HCT116 (cell line): ENCODE measurements at regions not wholly inside any gene's neighbourhood (a gene's known extent, or its start where the extent isn't known, plus 50 kb on each side); places are given as distances from the start of the nearest gene placed in this dataset.

Source experiments
- ATAC-seq: fragments of 200-7000 bp; cut with Tn5 transposase; 2 replicates; pipeline ENCODE4 v1.9.1; 2020; ENCODE audit warnings: mild to moderate bottlenecking, moderate library complexity
- BruUV-seq: library from RNA; stranded (reverse); fragments of 400-500 nt; replicated peaks from 2 replicates; lab custom pipeline; 2021; lab: Mats Ljungman, UMichigan
- CTCF ChIA-PET: fragments of 300-600 bp; sonication (Branson Sonifier 250); formaldehyde crosslinking; loops from one replicate; lab custom pipeline; 2021; ENCODE audit warnings: antibody characterized with exemption; lab: Charles Lee
- POLR2A ChIA-PET: fragments of 300-600, 350-600 bp; sonication (Branson Sonifier 250); formaldehyde crosslinking; loops from one replicate; lab custom pipeline; 2021; ENCODE audit warnings: antibody characterized with exemption; lab: Charles Lee
- RAD21 ChIA-PET, 2 experiments: fragments of 300-600 bp; sonication (Branson Sonifier 250); formaldehyde crosslinking; loops; one replicate each; lab custom pipeline; 2023; ENCODE audit warnings: low total read pairs in 2 of 2; ENCODE audit not compliant: uncharacterized antibody in 2 of 2, unreplicated experiment in 2 of 2, low non-redundant PET in 1 of 2; lab: Charles Lee
- DNase-seq: peaks from one replicate; pipeline ENCODE4 v3.0.0-alpha.2; 2010; ENCODE audit warnings: low read depth, low spot score
- H2AFZ ChIP-seq: fragments of 200-600 bp; shearing (Covaris generic), sonication (generic); 2 replicates; pipeline ENCODE4 v1.6.1; 2017; ENCODE audit warnings: low read depth, mixed run types, mixed read lengths, antibody characterized with exemption, low read length; ENCODE audit not compliant: poor library complexity, severe bottlenecking
- H3K27ac ChIP-seq: 2 replicates; pipeline ENCODE4 v1.5.1; 2012; ENCODE audit warnings: low read depth, low read length
- H3K27me3 ChIP-seq: fragments of 200-600 bp; sonication (generic); 2 replicates; pipeline ENCODE4 v1.6.1; 2016; ENCODE audit warnings: mixed run types, low read length, mixed read lengths; ENCODE audit not compliant: insufficient read depth
- H3K36me3 ChIP-seq, 2 experiments: fragments of 200-500 bp in 1 of 2; fragments of 200-600 bp in 1 of 2; sonication (Bioruptor generic) in 1 of 2; sonication (generic) in 1 of 2; 2 replicates each; pipeline versions ENCODE4 v1.5.1 to v1.6.1; 2014 to 2016; ENCODE audit warnings: low read length in 2 of 2, inconsistent platforms in 1 of 2, mixed read lengths in 1 of 2, mixed run types in 1 of 2; ENCODE audit not compliant: insufficient read depth in 2 of 2, control insufficient read depth in 1 of 2
- H3K4me1 ChIP-seq, 2 experiments: fragments of 200-600 bp in 1 of 2; sonication (generic) in 1 of 2; 2 replicates each; pipeline versions ENCODE4 v1.5.1 to v1.6.1; 2012 to 2017; ENCODE audit warnings: low read length in 2 of 2, inconsistent platforms in 1 of 2, mild to moderate bottlenecking in 1 of 2, mixed read lengths in 1 of 2, mixed run types in 1 of 2, moderate library complexity in 1 of 2; ENCODE audit not compliant: insufficient read depth in 2 of 2, control insufficient read depth in 1 of 2
- H3K4me2 ChIP-seq: fragments of 200-600 bp; sonication (generic); 2 replicates; pipeline ENCODE4 v1.6.1; 2017; ENCODE audit warnings: mixed run types, low read length, mixed read lengths
- H3K4me3 ChIP-seq, 2 experiments: fragments of 200-600 bp in 1 of 2; sonication (generic) in 1 of 2; replicated peaks in 1 of 2; 2 replicates each; pipeline ENCODE4 v1.5.1; 2011 to 2016; ENCODE audit warnings: low read length in 2 of 2, control low read depth in 1 of 2, low read depth in 1 of 2, mild to moderate bottlenecking in 1 of 2, mixed read lengths in 1 of 2, mixed run types in 1 of 2
- H3K79me2 ChIP-seq: fragments of 200-600 bp; sonication (generic); 2 replicates; pipeline ENCODE4 v1.6.1; 2017; ENCODE audit warnings: mild to moderate bottlenecking, mixed run types, low read length, moderate library complexity, mixed read lengths; ENCODE audit not compliant: insufficient read depth
- H3K9ac ChIP-seq: fragments of 200-600 bp; sonication (generic); 2 replicates; pipeline ENCODE4 v1.6.1; 2016; ENCODE audit warnings: low read length, mixed read lengths
- H3K9me2 ChIP-seq: fragments of 200-600 bp; sonication (generic), shearing (Covaris generic); 2 replicates; pipeline ENCODE4 v1.6.1; 2017; ENCODE audit warnings: mixed run types, mild to moderate bottlenecking, moderate library complexity; ENCODE audit not compliant: insufficient read depth
- H3K9me3 ChIP-seq, 2 experiments: fragments of 200-500 bp in 1 of 2; fragments of 200-600 bp in 1 of 2; sonication (Bioruptor generic) in 1 of 2; sonication (generic) in 1 of 2; 2 replicates each; pipeline ENCODE4 v1.6.1; 2014 to 2017; ENCODE audit warnings: low read length in 2 of 2, mixed read lengths in 2 of 2, inconsistent platforms in 1 of 2, low read depth in 1 of 2, mild to moderate bottlenecking in 1 of 2, mixed run types in 1 of 2, moderate library complexity in 1 of 2; ENCODE audit not compliant: control insufficient read depth in 1 of 2, insufficient read depth in 1 of 2
- H4K20me1 ChIP-seq: fragments of 200-600 bp; sonication (generic), shearing (Covaris generic); 2 replicates; pipeline ENCODE4 v1.6.1; 2017; ENCODE audit warnings: mixed run types, mild to moderate bottlenecking, moderate library complexity; ENCODE audit not compliant: insufficient read depth
- CBX3 ChIP-seq: IDR thresholded peaks from 2 replicates; pipeline ENCODE4 v1.6.1; 2012; ENCODE audit warnings: low read depth
- EGR1 ChIP-seq: IDR thresholded peaks from 2 replicates; pipeline ENCODE4 v1.6.1; 2012; ENCODE audit warnings: low read depth
- ELF1 ChIP-seq: IDR thresholded peaks from 2 replicates; pipeline ENCODE4 v1.6.1; 2012; ENCODE audit warnings: low read depth, borderline replicate concordance
- EZH2 ChIP-seq: fragments of 200-600 bp; sonication (generic); IDR thresholded peaks from 2 replicates; pipeline ENCODE4 v1.6.1; 2017; ENCODE audit warnings: antibody characterized with exemption, mixed run types
- MAX ChIP-seq: IDR thresholded peaks from 2 replicates; pipeline ENCODE4 v1.6.1; 2012
- RAD21 ChIP-seq: IDR thresholded peaks from 2 replicates; pipeline ENCODE4 v1.6.1; 2012; ENCODE audit warnings: low read depth, mild to moderate bottlenecking
- SP1 ChIP-seq: IDR thresholded peaks from 2 replicates; pipeline ENCODE4 v1.6.1; 2012; ENCODE audit warnings: low read depth
- SRF ChIP-seq: IDR thresholded peaks from 2 replicates; pipeline ENCODE4 v1.6.1; 2012; ENCODE audit warnings: low read depth
- YY1 ChIP-seq: IDR thresholded peaks from 2 replicates; pipeline ENCODE4 v1.6.1; 2011; ENCODE audit warnings: low read length, low read depth, moderate library complexity, mild to moderate bottlenecking; ENCODE audit not compliant: insufficient replicate concordance; ENCODE audit errors: extremely low read depth
- ZBTB33 ChIP-seq: IDR thresholded peaks from 2 replicates; pipeline ENCODE4 v1.6.1; 2011; ENCODE audit warnings: mild to moderate bottlenecking, low read length, moderate library complexity; ENCODE audit not compliant: insufficient replicate concordance; ENCODE audit errors: extremely low read depth
- ZNF274 ChIP-seq: fragments of 200-500 bp; sonication (Bioruptor generic); IDR thresholded peaks from 2 replicates; pipeline ENCODE4 v1.6.1; 2014; ENCODE audit warnings: mild to moderate bottlenecking, low read depth, low read length, inconsistent platforms
- intact Hi-C: fragments of 100-400 bp; cut with micrococcal nuclease; formaldehyde crosslinking; loops from 2 replicates; pipeline ENCODE4 v1.10.0; 2022
- TF ChIP-seq, protein P1 (sequence below), 3 experiments: fragments of 200-600 bp in 1 of 3; sonication (generic) in 1 of 3; IDR thresholded peaks in 2 of 3; conservative IDR thresholded peaks in 1 of 3; 2 replicates each; pipeline ENCODE4 v1.5.1; 2012 to 2017; ENCODE audit warnings: low read depth in 2 of 3, low read length in 2 of 3, antibody characterized with exemption in 1 of 3, borderline replicate concordance in 1 of 3, control low read depth in 1 of 3, mild to moderate bottlenecking in 1 of 3, mixed read lengths in 1 of 3, mixed run types in 1 of 3, moderate library complexity in 1 of 3; ENCODE audit not compliant: insufficient read depth in 1 of 3

GRCh38 chr2:77823028-77823427 is 300.9 kb upstream of the LRRTM4 start:
- Histone ChIP-seq H3K79me2 (no peaks in the 10 kb centered on the region), H3K9me3 (peaks cover 14 to 19% of the 10 kb centered on the region in 2 experiments), H3K27ac (no peak overlapping the region), H3K36me3 (no peaks in the 10 kb centered on the region), H3K4me2 (no peak overlapping the region), H2AFZ (no peak overlapping the region), H3K4me1 (no peaks in the 10 kb centered on the region), H4K20me1 (no peaks in the 10 kb centered on the region), H3K4me3 (no peak overlapping the region), H3K9me2 (no peaks in the 10 kb centered on the region), H3K27me3 (no peaks in the 10 kb centered on the region), H3K9ac (no peak overlapping the region)
- ChIA-PET RAD21 (no interaction called here), POLR2A (no interaction called here), CTCF (no interaction called here)
- no peak for TF ChIP-seq ZBTB33
- no peak for TF ChIP-seq SP1
- no peak for TF ChIP-seq ELF1
- no peak for TF ChIP-seq ZNF274
- TF ChIP-seq CBX3 = no peak
- no peak for TF ChIP-seq MAX
- BruUV-seq = no TSS peak
- no peak for ATAC-seq
- intact Hi-C loops = no loop called here
- no peak for DNase-seq

GRCh38 chr2:77831060-77831459 is 308.9 kb upstream of the LRRTM4 start:
- peaks cover 21 to 42% of the 10 kb centered on the region in 2 experiments; a peak in 3 of 4 replicates for H3K9me3 ChIP-seq
- no peaks in the 10 kb centered on the region for H3K9me2 ChIP-seq
- no peaks in the 10 kb centered on the region for H3K36me3 ChIP-seq
- ATAC-seq (no peak), DNase-seq (no peak)
- intact Hi-C loops = no loop called here
- POLR2A ChIA-PET = no interaction called here
- no peak overlapping the region for H3K4me3 ChIP-seq
- H3K4me2 ChIP-seq = no peak overlapping the region
- H3K27ac ChIP-seq = no peak overlapping the region
- no peaks in the 10 kb centered on the region for H3K4me1 ChIP-seq
- no peak overlapping the region for H3K9ac ChIP-seq
- H4K20me1 ChIP-seq = no peaks in the 10 kb centered on the region
- no peak overlapping the region for H2AFZ ChIP-seq
- BruUV-seq = no TSS peak
- TF ChIP-seq EGR1 = no peak
- no peak for TF ChIP-seq ZBTB33
- TF ChIP-seq SRF = no peak
- TF ChIP-seq, protein P1, sequence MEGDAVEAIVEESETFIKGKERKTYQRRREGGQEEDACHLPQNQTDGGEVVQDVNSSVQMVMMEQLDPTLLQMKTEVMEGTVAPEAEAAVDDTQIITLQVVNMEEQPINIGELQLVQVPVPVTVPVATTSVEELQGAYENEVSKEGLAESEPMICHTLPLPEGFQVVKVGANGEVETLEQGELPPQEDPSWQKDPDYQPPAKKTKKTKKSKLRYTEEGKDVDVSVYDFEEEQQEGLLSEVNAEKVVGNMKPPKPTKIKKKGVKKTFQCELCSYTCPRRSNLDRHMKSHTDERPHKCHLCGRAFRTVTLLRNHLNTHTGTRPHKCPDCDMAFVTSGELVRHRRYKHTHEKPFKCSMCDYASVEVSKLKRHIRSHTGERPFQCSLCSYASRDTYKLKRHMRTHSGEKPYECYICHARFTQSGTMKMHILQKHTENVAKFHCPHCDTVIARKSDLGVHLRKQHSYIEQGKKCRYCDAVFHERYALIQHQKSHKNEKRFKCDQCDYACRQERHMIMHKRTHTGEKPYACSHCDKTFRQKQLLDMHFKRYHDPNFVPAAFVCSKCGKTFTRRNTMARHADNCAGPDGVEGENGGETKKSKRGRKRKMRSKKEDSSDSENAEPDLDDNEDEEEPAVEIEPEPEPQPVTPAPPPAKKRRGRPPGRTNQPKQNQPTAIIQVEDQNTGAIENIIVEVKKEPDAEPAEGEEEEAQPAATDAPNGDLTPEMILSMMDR (IDR thresholded peaks at IDR 0.05 in 2 of 3, conservative IDR thresholded peaks at IDR 0.05 in 1 of 3; ENCODE audit: borderline replicate concordance in 1 of 3, insufficient read depth in 1 of 3, low read depth in 2 of 3, low read length in 2 of 3) = no peak
- no peak for TF ChIP-seq EZH2
- no peak for TF ChIP-seq YY1
- no peak for TF ChIP-seq RAD21
- RAD21 ChIA-PET = no interaction called here
- H3K79me2 ChIP-seq = no peaks in the 10 kb centered on the region
- H3K27me3 ChIP-seq = no peaks in the 10 kb centered on the region
- CTCF ChIA-PET = no interaction called here
